IMR-90 (cell line): ENCODE measurements at regions not wholly inside any gene's neighbourhood (a gene's known extent, or its start where the extent isn't known, plus 50 kb on each side); places are given as distances from the start of the nearest gene placed in this dataset.

Experiments used
- FOS ChIP-seq: fragments of 150-350 bp; IDR thresholded peaks from 2 replicates; pipeline ENCODE4 v1.6.1; 2016; ENCODE audit warnings: low read depth, low read length
- MAZ ChIP-seq: IDR thresholded peaks from 2 replicates; pipeline ENCODE4 v1.6.1; 2012; ENCODE audit warnings: low read depth, mild to moderate bottlenecking, low read length, improper control_type of control experiment, moderate library complexity, borderline replicate concordance
- POLR2A ChIP-seq: IDR thresholded peaks from 2 replicates; pipeline ENCODE4 v1.6.1; 2012; ENCODE audit warnings: mild to moderate bottlenecking, low read depth, low read length
- RAD21 ChIP-seq: IDR thresholded peaks from 2 replicates; pipeline ENCODE4 v1.6.1; 2012; ENCODE audit warnings: low read length, improper control_type of control experiment
- SMC3 ChIP-seq: fragments of 150-350 bp; IDR thresholded peaks from 2 replicates; pipeline ENCODE4 v1.6.1; 2016; ENCODE audit warnings: low read depth, mild to moderate bottlenecking, antibody characterized with exemption, low read length, moderate library complexity
- TF ChIP-seq, protein P1 (sequence below): conservative IDR thresholded peaks from 2 replicates; pipeline ENCODE4 v1.5.1; 2012; ENCODE audit warnings: mild to moderate bottlenecking, low read depth, low read length, improper control_type of control experiment
- TF ChIP-seq, protein P2 (sequence below): fragments of 150-350 bp; IDR thresholded peaks from 2 replicates; pipeline ENCODE4 v1.6.1; 2016; ENCODE audit warnings: low read depth, mild to moderate bottlenecking, low read length, moderate library complexity, borderline replicate concordance
- TF ChIP-seq, protein P3 (sequence below): fragments of 150-350 bp; IDR thresholded peaks from 2 replicates; pipeline ENCODE4 v1.6.1; 2017; ENCODE audit warnings: mild to moderate bottlenecking, antibody characterized with exemption, low read length, low read depth

DNA sequence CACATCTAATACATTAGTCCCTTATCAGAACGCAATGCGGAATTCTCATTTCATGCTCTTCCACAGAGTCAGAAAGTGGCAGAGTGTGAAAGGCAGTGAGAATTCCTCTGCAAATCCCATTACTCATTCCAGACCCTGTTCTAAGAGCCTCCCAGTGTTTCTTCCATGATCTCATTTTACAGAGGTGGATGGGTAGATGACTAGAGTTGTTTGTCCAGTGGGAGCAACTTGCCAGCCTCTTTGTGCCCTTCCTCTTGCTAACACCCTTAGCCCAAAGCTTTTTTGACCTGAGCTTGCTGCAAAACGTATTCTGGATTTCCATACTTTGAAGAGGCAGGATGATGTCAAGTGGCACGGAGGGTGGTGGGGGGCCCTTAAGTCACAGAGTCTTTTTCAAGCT is 467.7 kb upstream of the RGPD4 start:
- TF ChIP-seq RAD21: no peak
- TF ChIP-seq, protein P1, sequence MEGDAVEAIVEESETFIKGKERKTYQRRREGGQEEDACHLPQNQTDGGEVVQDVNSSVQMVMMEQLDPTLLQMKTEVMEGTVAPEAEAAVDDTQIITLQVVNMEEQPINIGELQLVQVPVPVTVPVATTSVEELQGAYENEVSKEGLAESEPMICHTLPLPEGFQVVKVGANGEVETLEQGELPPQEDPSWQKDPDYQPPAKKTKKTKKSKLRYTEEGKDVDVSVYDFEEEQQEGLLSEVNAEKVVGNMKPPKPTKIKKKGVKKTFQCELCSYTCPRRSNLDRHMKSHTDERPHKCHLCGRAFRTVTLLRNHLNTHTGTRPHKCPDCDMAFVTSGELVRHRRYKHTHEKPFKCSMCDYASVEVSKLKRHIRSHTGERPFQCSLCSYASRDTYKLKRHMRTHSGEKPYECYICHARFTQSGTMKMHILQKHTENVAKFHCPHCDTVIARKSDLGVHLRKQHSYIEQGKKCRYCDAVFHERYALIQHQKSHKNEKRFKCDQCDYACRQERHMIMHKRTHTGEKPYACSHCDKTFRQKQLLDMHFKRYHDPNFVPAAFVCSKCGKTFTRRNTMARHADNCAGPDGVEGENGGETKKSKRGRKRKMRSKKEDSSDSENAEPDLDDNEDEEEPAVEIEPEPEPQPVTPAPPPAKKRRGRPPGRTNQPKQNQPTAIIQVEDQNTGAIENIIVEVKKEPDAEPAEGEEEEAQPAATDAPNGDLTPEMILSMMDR: no peak
- TF ChIP-seq MAZ: no peak
- no peak for TF ChIP-seq POLR2A
- TF ChIP-seq, protein P2, sequence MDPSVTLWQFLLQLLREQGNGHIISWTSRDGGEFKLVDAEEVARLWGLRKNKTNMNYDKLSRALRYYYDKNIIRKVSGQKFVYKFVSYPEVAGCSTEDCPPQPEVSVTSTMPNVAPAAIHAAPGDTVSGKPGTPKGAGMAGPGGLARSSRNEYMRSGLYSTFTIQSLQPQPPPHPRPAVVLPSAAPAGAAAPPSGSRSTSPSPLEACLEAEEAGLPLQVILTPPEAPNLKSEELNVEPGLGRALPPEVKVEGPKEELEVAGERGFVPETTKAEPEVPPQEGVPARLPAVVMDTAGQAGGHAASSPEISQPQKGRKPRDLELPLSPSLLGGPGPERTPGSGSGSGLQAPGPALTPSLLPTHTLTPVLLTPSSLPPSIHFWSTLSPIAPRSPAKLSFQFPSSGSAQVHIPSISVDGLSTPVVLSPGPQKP: no peak
- no peak for TF ChIP-seq SMC3
- TF ChIP-seq FOS: no peak
- TF ChIP-seq, protein P3, sequence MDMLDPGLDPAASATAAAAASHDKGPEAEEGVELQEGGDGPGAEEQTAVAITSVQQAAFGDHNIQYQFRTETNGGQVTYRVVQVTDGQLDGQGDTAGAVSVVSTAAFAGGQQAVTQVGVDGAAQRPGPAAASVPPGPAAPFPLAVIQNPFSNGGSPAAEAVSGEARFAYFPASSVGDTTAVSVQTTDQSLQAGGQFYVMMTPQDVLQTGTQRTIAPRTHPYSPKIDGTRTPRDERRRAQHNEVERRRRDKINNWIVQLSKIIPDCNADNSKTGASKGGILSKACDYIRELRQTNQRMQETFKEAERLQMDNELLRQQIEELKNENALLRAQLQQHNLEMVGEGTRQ: no peak
